Fibroblast of lung (primary cell): ENCODE measurements at regions not wholly inside any gene's neighbourhood (a gene's known extent, or its start where the extent isn't known, plus 50 kb on each side); places are given as distances from the start of the nearest gene placed in this dataset.

Experiments
- EZH2 ChIP-seq: IDR thresholded peaks from 2 replicates; pipeline ENCODE4 v1.5.1; 2012; ENCODE audit warnings: low read length, control low read depth, mild to moderate bottlenecking; ENCODE audit errors: missing control alignments
- TF ChIP-seq, protein P1 (sequence below), 2 donors: IDR thresholded peaks in 1 of 2; conservative IDR thresholded peaks in 1 of 2; 1 replicate in 1 of 2; 2 replicates in 1 of 2; pipeline ENCODE4 v1.5.1; 2011 to 2012; ENCODE audit warnings: low read length in 2 of 2, control low read depth in 1 of 2, inconsistent platforms in 1 of 2, low read depth in 1 of 2, mild to moderate bottlenecking in 1 of 2

GRCh38 chr12:124171231-124171979 lies 123.5 kb upstream of the RFLNA start:
- TF ChIP-seq, protein P1, sequence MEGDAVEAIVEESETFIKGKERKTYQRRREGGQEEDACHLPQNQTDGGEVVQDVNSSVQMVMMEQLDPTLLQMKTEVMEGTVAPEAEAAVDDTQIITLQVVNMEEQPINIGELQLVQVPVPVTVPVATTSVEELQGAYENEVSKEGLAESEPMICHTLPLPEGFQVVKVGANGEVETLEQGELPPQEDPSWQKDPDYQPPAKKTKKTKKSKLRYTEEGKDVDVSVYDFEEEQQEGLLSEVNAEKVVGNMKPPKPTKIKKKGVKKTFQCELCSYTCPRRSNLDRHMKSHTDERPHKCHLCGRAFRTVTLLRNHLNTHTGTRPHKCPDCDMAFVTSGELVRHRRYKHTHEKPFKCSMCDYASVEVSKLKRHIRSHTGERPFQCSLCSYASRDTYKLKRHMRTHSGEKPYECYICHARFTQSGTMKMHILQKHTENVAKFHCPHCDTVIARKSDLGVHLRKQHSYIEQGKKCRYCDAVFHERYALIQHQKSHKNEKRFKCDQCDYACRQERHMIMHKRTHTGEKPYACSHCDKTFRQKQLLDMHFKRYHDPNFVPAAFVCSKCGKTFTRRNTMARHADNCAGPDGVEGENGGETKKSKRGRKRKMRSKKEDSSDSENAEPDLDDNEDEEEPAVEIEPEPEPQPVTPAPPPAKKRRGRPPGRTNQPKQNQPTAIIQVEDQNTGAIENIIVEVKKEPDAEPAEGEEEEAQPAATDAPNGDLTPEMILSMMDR (conservative IDR thresholded peaks at IDR 0.05 in 1 of 2, IDR thresholded peaks at IDR 0.05 in 1 of 2; ENCODE audit: low read depth in 1 of 2, low read length in 2 of 2), result no peak
- TF ChIP-seq EZH2, result no peak
